ENCODE measurements at regions not wholly inside any gene's neighbourhood (a gene's known extent, or its start where the extent isn't known, plus 50 kb on each side); places are given as distances from the start of the nearest gene placed in this dataset.

- no peak for DNase-seq (ENCODE audit: low read depth)
Observed at GRCh38 chr3:22593638-22594037, 609.5 kb upstream of the UBE2E2 start.

- DNase-seq (ENCODE audit: low read depth): no peak
Observed at GRCh38 chr3:22594990-22595389, 608.1 kb upstream of the UBE2E2 start.

DNA sequence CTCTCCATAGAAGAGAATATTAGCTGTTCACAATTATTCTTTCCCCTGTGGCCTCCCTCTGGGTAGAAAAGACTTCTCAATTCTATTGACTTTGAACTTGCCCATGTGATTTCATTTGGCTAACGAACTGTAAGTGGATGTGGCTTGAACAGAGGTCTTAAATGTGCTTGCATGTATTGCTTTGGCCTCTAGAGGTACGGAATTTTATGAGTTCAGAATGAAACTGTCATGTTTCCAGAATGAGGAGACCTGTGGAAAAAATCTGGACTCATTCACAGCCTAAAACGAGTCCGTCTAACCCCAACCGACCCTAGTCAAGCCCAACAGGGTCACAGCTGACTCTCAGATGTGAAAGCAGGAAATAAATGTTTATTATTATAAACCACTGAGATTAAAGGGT lies 596.7 kb upstream of the UBE2E2 start:
- no peak for DNase-seq (ENCODE audit: low read depth)

- DNase-seq (ENCODE audit: low read depth): no peak
Observed at GRCh38 chr3:22606938-22607337, 596.2 kb upstream of the UBE2E2 start.

GRCh38 chr3:22608093-22608492 lies 595.0 kb upstream of the UBE2E2 start:
- DNase-seq (ENCODE audit: low read depth): no peak

- no peak for DNase-seq (ENCODE audit: low read depth)
Observed at GRCh38 chr3:22608721-22609120, 594.4 kb upstream of the UBE2E2 start.

DNA sequence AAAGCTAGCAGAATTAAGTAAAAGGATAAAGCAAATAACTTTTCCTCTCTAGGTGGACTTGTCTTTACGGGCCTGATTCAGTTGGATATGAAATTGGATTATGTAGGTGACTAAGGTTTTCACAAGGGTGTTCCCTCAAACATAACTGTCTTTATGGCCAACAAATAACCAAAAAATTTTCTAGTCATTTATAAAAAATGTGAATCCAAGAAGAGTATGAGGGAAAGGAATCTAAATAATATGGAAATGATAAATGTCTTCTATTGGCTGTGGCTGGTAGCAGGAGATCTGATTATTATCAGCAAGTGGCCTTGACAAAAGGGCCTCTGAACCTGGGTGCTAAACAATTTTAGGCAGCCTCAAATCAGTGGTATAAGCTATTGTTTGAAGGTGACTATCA lies 594.0 kb upstream of the UBE2E2 start:
- no peak for DNase-seq (ENCODE audit: low read depth)

- no peak for DNase-seq (ENCODE audit: low read depth)
Observed at GRCh38 chr3:22612927-22613326, 590.2 kb upstream of the UBE2E2 start.

- DNase-seq (ENCODE audit: low read depth): no peak
Observed at GRCh38 chr3:22615790-22616189, 587.3 kb upstream of the UBE2E2 start.

- DNase-seq (ENCODE audit: low read depth): no peak
Observed at GRCh38 chr3:22617372-22617771, 585.8 kb upstream of the UBE2E2 start.

- no peak for DNase-seq (ENCODE audit: low read depth)
Observed at GRCh38 chr3:22620498-22620897, 582.6 kb upstream of the UBE2E2 start.

DNA sequence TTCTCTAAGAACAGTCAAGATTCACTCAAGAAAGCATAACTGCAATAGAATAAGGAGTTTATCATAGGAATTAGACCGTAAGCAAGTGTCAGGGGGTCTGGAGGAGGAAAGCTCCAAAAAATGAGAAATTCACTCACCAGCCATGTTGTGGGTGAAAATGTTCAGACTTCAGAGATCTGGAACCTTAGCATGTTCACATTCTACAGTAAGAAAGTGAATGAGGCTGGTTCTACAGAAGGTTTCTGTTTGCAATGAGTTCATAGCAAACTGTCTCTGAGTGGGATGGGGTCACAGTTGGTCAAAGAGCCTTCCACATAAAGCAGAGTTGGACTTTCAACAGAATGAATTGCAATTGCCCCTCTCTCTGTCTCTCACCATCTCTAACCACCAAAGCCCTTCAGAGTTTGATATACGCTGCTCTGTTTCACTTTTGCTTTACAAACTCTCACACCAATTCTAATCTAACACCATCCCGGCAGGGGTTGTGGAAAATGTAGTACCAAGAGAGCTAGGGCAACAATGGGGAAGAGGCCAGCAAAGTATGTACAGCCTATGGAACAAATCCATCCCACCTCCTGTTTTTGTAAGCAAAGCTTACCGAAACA lies 581.8 kb upstream of the UBE2E2 start:
- no peak for DNase-seq (ENCODE audit: low read depth)

DNA sequence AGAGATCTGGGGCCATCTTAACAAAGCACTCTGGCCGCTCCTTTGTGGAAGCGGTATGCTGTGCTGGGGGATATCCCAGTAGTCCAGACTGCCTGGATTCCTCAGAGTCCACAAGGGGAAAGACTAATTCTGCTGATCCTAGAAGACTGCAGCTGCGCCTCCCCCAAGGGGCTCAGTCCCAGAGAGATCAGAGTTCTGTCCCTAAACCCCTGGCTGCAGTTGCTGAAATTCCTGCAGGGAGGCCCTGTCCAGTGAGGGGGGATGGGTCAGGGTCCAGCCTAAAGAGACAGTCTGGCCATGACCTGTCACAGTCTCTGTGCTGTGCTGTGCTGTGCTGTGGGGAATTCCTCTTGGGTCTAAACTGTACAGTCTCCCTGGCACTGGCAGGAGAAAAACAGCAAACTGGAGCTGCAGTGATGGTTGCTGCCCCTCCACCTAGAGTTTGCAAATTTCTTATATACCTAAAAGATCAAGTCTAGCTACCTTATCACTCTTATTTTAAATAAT lies 575.1 kb upstream of the UBE2E2 start:
- no peak for DNase-seq (ENCODE audit: low read depth)

GRCh38 chr3:22632536-22632935 lies 570.6 kb upstream of the UBE2E2 start:
- no peak for DNase-seq (ENCODE audit: low read depth)

DNA sequence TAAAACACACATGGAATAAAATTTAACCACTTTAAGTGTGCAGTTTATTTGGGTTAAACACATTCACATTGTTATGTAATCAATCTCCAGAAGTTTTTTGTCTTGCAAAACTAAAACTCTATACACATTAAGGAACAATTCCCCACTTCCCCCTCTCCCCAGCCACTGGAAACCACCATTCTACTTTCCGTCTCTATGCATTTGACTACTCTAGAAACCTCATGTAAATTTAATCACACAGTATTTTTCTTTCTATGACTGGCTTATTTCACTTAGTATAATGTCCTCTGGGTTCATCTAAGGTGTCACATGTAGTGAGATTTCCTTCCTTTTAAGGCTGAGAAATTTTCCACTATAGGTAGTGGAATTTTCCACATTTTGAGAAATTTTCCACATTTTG lies 568.7 kb upstream of the UBE2E2 start:
- no peak for DNase-seq (ENCODE audit: low read depth)

- DNase-seq (ENCODE audit: low read depth): no peak
Observed at GRCh38 chr3:22659651-22660475, 543.3 kb upstream of the UBE2E2 start.

DNA sequence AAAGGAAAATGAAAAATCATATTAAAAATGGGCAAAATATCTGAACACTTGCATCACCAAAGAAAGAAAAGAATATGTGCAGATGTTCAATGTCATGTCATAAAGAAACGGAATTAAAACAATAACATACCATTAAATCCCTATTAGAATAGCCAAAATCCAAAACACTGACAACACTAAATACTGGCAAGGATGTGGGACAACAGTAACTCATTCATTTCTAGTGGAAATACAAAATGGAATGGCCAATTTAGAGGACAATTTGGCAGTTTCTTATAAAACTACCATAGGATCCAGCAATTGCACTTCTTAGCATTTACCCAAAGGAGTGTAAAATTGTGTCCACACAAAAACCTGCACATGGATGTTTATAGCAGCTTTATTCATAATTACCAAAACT lies 542.5 kb upstream of the UBE2E2 start:
- DNase-seq (ENCODE audit: low read depth): no peak

- DNase-seq (ENCODE audit: low read depth): no peak
Observed at GRCh38 chr3:22661121-22661700, 541.9 kb upstream of the UBE2E2 start.

- no peak for DNase-seq (ENCODE audit: low read depth)
Observed at GRCh38 chr3:22665528-22665927, 537.6 kb upstream of the UBE2E2 start.

DNA sequence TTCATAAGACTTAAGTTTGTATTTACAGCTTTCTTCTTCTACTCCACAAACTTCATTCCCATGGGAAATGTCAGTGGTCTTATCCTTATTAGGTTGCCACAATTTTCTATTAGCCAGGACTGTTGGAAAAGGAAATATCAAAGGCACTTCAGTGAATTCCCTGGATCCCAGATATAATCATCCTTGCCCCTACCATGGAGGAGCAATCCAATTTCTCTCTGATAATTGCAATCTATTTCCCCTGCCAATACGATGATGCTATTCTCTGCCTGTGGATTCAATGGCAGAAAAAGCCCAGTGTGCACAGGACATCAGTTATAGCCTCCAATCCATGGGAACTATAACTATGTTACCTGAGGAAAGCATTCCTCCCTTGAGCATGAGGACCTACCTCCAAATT lies 536.4 kb upstream of the UBE2E2 start:
- DNase-seq (ENCODE audit: low read depth): no peak

- DNase-seq (ENCODE audit: low read depth): no peak
Observed at GRCh38 chr3:22671848-22672247, 531.3 kb upstream of the UBE2E2 start.

DNA sequence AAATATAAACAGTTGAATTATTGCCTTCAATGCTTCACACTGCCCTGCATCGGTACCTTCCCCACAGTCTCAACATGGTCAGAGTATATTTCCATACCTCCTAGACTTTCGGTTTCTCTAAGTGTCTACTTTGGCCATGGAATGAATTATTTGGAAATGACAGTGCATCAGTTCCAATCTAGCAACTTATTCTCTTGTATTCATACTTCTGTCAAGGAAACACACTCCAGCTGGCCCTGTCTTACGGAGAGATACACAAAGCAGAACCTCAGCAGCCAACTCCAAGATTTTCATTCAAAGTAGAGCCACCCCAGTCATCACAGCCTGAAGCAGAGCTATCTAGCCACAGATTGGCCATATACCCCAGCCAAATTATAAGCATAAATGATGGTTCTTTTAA lies 518.4 kb upstream of the UBE2E2 start:
- DNase-seq (ENCODE audit: low read depth): no peak

GRCh38 chr3:22685597-22685996 lies 517.5 kb upstream of the UBE2E2 start:
- DNase-seq (ENCODE audit: low read depth): no peak

Data from amniotic epithelial cell (primary cell).